GM12891 (cell line): ENCODE measurements at regions not wholly inside any gene's neighbourhood (a gene's known extent, or its start where the extent isn't known, plus 50 kb on each side); places are given as distances from the start of the nearest gene placed in this dataset.

Experiments
- PAX5 ChIP-seq: IDR thresholded peaks from 2 replicates; pipeline ENCODE4 v1.6.1; 2011; ENCODE audit warnings: low read length, moderate library complexity, mild to moderate bottlenecking; ENCODE audit not compliant: insufficient read depth, severe bottlenecking
- POLR2A ChIP-seq: IDR thresholded peaks from 2 replicates; pipeline ENCODE4 v1.6.1; 2011; ENCODE audit warnings: low read depth, low read length, control low read depth
- POLR2AphosphoS5 ChIP-seq: IDR thresholded peaks from 2 replicates; pipeline ENCODE4 v1.6.1; 2011; ENCODE audit warnings: low read depth, low read length, control low read depth
- POU2F2 ChIP-seq: IDR thresholded peaks from 2 replicates; pipeline ENCODE4 v1.6.1; 2011; ENCODE audit warnings: low read depth, mild to moderate bottlenecking, control low read depth, low read length, moderate library complexity
- TAF1 ChIP-seq: IDR thresholded peaks from 2 replicates; pipeline ENCODE4 v1.6.1; 2011; ENCODE audit warnings: low read depth, low read length, control low read depth

DNA sequence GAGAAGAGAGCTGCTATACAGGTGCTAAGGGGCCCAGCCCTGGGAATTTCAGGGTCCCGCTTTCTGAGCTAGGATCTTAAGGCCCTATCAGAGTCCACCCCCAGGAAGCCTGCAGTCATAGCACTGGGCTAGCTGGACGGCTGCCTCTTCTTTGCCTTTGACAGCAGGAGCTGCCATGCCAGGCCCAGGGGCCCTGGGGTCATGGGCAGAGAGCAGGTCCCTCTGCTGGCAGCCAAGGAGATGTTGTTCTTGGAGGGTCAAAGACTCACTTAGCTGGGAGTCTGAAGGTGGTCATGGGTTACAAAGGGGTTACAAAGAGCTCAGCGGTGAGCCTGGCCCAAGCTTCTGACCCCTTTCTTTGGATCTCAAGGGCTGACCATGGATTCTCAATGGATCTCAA is 52.7 kb downstream of the RPP21 start:
- no peak for TF ChIP-seq POLR2A
- no peak for TF ChIP-seq POLR2AphosphoS5
- no peak for TF ChIP-seq POU2F2
- no peak for TF ChIP-seq TAF1
- no peak for TF ChIP-seq PAX5
